GM10248 (cell line): ENCODE measurements at regions not wholly inside any gene's neighbourhood (a gene's known extent, or its start where the extent isn't known, plus 50 kb on each side); places are given as distances from the start of the nearest gene placed in this dataset.

Experiments used
- CTCF ChIA-PET: fragments of 300-600 bp; sonication (Branson Sonifier 250); formaldehyde crosslinking; extraction: SDS; loops from one replicate; lab custom pipeline; 2021; ENCODE audit warnings: antibody characterized with exemption; lab: Yijun Ruan, JAX
- POLR2A ChIA-PET: fragments of 350-650 bp; sonication (Branson Sonifier 250); formaldehyde crosslinking; extraction: SDS; loops from one replicate; lab custom pipeline; 2020; ENCODE audit warnings: antibody characterized with exemption; lab: Yijun Ruan, JAX
- DNase-seq: peaks from one replicate; pipeline ENCODE4 v3.0.0; 2012; ENCODE audit errors: extremely low spot score
- CTCF ChIP-seq: IDR thresholded peaks from 2 replicates; pipeline ENCODE4 v1.5.1; 2012; ENCODE audit warnings: mild to moderate bottlenecking, low read depth; ENCODE audit errors: extremely low read depth, missing control alignments, control extremely low read depth

- ChIA-PET POLR2A (no interaction called here), CTCF (interaction anchor here (1.0 kb wide), 1 partner anchor 13 kb away, joined by 3 read pairs; no protein-coding TSS in a partner anchor)
- no peak for DNase-seq
- TF ChIP-seq CTCF = no peak
These were observed 154.1 kb upstream of the CPEB2 start for GRCh38 chr4:14848229-14848628.

GRCh38 chr4:14850455-14851097 lies 151.7 kb upstream of the CPEB2 start:
- TF ChIP-seq CTCF = no peak
- POLR2A ChIA-PET = interaction anchor here (0.6 kb wide), 1 partner anchor 12 kb away, joined by 3 read pairs; no protein-coding TSS in a partner anchor
- DNase-seq = no peak
- CTCF ChIA-PET = interaction anchor here (1.3 kb wide), 1 partner anchor 31 kb away, joined by 3 read pairs; no protein-coding TSS in a partner anchor

GRCh38 chr4:14853176-14853943 lies 148.9 kb upstream of the CPEB2 start:
- CTCF ChIA-PET = interaction anchor here (0.7 kb wide), 1 partner anchor 9 kb away, joined by 3 read pairs; no protein-coding TSS in a partner anchor

DNA sequence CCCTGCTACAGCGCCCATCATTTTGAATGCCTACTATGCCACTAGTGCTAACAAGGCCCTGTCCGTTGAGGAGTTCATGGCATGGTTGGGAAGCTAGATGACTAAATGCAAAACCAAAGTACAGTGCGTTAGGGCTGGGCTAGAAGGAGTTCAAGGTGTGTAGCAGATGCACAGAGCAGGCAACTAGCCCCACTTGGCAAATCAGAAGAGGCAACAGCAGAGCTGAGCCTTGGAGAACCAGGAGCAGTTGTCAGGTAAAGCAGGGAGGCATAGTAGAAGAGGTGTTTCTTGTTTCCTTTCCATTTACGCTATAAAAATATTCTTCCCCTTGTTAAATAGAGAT lies 146.6 kb upstream of the CPEB2 start:
- TF ChIP-seq CTCF = no peak
- no peak for DNase-seq
- ChIA-PET POLR2A (no interaction called here), CTCF (interaction anchor here (1.1 to 2.4 kb wide), 5 partner anchors 10 to 17 kb away, joined by 3 to 8 read pairs (median 4); no protein-coding TSS in a partner anchor)

More at GRCh38 chr4:14853176-14853943, 148.9 kb upstream of the CPEB2 start:
- no peak for DNase-seq
- POLR2A ChIA-PET = no interaction called here
- no peak for TF ChIP-seq CTCF

DNA sequence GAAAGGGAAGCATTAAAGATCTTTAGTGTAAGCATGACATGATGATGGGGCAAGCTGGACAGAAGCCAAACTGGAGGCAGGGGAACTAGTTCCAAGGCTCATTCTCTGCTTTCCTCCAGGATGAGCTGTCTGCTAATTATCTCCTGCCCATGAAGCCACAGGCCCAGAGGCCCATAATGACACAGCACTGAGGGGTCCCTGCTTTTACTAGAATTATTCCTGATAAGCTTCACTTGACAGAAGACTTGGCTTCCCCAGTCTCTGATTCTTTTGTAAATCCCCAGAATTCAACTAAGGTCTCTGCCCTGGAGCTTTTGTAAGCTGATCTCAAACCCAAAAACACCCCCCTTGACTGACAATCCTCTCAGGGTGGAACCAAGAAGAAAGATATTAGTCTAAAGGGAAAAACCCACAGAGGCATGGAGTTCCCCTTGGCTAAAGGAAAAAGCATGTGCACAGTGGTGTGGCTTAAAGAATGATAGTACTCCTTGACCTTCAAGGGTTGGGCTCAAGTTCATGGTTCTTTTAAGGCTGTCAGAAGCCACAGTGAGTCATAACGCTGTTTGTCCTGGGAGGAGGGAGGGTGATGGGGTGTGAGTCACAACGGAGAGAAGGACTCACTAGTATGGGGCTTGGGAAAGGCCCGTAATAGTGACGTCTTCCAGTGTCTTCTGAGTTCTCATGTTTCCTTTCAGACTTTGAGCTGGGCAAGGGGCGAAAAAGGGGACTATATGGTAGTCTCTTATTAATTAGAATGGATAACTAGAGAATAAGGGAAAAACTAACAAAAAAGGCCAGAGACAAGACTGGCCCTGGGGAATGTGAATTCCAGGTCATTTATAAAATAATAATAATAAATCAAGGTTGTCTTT lies 146.0 kb upstream of the CPEB2 start:
- ChIA-PET POLR2A (interaction anchor here (1.0 kb wide), 1 partner anchor 145 kb away, joined by 3 read pairs; no protein-coding TSS in a partner anchor), CTCF (interaction anchor here (1.1 to 2.4 kb wide), 5 partner anchors 11 to 18 kb away, joined by 3 to 8 read pairs (median 4); no protein-coding TSS in a partner anchor)
- TF ChIP-seq CTCF = no peak
- peak; percentile 59 for DNase-seq

DNA sequence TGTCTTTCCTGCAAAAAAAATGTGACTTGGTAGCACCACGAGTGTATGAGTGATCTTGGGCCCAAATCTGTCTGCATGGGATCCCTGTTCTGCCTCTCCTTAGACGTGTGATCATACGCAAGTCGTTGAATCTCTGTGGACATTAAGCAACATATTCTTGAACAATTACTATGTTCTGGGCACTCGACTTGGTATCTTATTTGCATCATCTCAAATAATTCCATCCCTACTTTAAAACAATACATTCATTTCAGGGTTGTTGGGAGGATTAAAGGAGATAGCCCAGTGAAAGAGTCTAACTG lies 145.4 kb upstream of the CPEB2 start:
- no peak for TF ChIP-seq CTCF
- POLR2A ChIA-PET = interaction anchor here (1.0 kb wide), 1 partner anchor 144 kb away, joined by 3 read pairs; no protein-coding TSS in a partner anchor
- no peak for DNase-seq
- CTCF ChIA-PET = interaction anchor here (1.4 to 2.4 kb wide), 2 partner anchors 11 to 13 kb away, joined by 3 to 8 read pairs; no protein-coding TSS in a partner anchor
